ENCODE measurements at regions not wholly inside any gene's neighbourhood (a gene's known extent, or its start where the extent isn't known, plus 50 kb on each side); places are given as distances from the start of the nearest gene placed in this dataset.

- H3K27ac ChIP-seq (ENCODE audit: low read depth in 1 of 2, low read length in 2 of 2), result no peak overlapping the region
- H3K4me3 ChIP-seq (ENCODE audit: low read depth in 1 of 3, low read length in 3 of 3), result no peak overlapping the region
- no peaks in the 10 kb centered on the region for H3K27me3 ChIP-seq (ENCODE audit: control insufficient read depth in 4 of 4, insufficient read depth in 4 of 4, low read length in 3 of 4)
- no peak overlapping the region for H3K9ac ChIP-seq (ENCODE audit: low read depth in 1 of 2, low read length in 2 of 2)
- no peaks in the 10 kb centered on the region for H3K4me1 ChIP-seq (ENCODE audit: control insufficient read depth in 4 of 4, insufficient read depth in 4 of 4, low read length in 3 of 4)
- TF ChIP-seq TAF1 (conservative IDR thresholded peaks at IDR 0.05) (no peak), HNF4A (conservative IDR thresholded peaks at IDR 0.05) (no peak), GABPA (IDR thresholded peaks at IDR 0.05 in 1 of 2, conservative IDR thresholded peaks at IDR 0.05 in 1 of 2) (no peak), YY1 (IDR thresholded peaks at IDR 0.05) (no peak), SP1 (IDR thresholded peaks at IDR 0.05) (no peak), FOXA2 (IDR thresholded peaks at IDR 0.05) (no peak), HNF4G (IDR thresholded peaks at IDR 0.05) (no peak), JUND (IDR thresholded peaks at IDR 0.05) (no peak), NR2F2 (IDR thresholded peaks at IDR 0.05) (no peak), FOXA1 (IDR thresholded peaks at IDR 0.05) (no peak), EGR1 (IDR thresholded peaks at IDR 0.05; ENCODE audit: low read depth in 2 of 2) (no peak)
- TF ChIP-seq, protein P1, sequence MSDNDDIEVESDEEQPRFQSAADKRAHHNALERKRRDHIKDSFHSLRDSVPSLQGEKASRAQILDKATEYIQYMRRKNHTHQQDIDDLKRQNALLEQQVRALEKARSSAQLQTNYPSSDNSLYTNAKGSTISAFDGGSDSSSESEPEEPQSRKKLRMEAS (IDR thresholded peaks at IDR 0.05), result no peak
- TF ChIP-seq, protein P2, sequence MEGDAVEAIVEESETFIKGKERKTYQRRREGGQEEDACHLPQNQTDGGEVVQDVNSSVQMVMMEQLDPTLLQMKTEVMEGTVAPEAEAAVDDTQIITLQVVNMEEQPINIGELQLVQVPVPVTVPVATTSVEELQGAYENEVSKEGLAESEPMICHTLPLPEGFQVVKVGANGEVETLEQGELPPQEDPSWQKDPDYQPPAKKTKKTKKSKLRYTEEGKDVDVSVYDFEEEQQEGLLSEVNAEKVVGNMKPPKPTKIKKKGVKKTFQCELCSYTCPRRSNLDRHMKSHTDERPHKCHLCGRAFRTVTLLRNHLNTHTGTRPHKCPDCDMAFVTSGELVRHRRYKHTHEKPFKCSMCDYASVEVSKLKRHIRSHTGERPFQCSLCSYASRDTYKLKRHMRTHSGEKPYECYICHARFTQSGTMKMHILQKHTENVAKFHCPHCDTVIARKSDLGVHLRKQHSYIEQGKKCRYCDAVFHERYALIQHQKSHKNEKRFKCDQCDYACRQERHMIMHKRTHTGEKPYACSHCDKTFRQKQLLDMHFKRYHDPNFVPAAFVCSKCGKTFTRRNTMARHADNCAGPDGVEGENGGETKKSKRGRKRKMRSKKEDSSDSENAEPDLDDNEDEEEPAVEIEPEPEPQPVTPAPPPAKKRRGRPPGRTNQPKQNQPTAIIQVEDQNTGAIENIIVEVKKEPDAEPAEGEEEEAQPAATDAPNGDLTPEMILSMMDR (IDR thresholded peaks at IDR 0.05; ENCODE audit: low read depth, low read length, missing input control), result no peak
- TF ChIP-seq, protein P3, sequence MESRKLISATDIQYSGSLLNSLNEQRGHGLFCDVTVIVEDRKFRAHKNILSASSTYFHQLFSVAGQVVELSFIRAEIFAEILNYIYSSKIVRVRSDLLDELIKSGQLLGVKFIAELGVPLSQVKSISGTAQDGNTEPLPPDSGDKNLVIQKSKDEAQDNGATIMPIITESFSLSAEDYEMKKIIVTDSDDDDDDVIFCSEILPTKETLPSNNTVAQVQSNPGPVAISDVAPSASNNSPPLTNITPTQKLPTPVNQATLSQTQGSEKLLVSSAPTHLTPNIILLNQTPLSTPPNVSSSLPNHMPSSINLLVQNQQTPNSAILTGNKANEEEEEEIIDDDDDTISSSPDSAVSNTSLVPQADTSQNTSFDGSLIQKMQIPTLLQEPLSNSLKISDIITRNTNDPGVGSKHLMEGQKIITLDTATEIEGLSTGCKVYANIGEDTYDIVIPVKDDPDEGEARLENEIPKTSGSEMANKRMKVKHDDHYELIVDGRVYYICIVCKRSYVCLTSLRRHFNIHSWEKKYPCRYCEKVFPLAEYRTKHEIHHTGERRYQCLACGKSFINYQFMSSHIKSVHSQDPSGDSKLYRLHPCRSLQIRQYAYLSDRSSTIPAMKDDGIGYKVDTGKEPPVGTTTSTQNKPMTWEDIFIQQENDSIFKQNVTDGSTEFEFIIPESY (IDR thresholded peaks at IDR 0.05), result no peak
- WGBS, result 86% methylated on average over 3 of the region's 3 CpGs
- peaks cover 0 to 4% (median under 1%) of the 10 kb centered on the region in 4 donors for H3K9me3 ChIP-seq (ENCODE audit: control insufficient read depth in 4 of 4, low read length in 3 of 4)
- no peaks in the 10 kb centered on the region for H3K36me3 ChIP-seq (ENCODE audit: control insufficient read depth in 4 of 4, insufficient read depth in 3 of 4, low read depth in 1 of 4, low read length in 3 of 4)
- no peak for DNase-seq (ENCODE audit: low spot score)
Observed at GRCh38 chrX:39883666-39884065, 214.1 kb downstream of the BCOR start.

GRCh38 chrX:39886282-39886681 is 211.5 kb downstream of the BCOR start:
- Histone ChIP-seq H3K9ac (ENCODE audit: low read depth in 1 of 2, low read length in 2 of 2) (no peak overlapping the region), H3K27ac (ENCODE audit: low read depth in 1 of 2, low read length in 2 of 2) (no peak overlapping the region), H3K4me1 (ENCODE audit: control insufficient read depth in 4 of 4, insufficient read depth in 4 of 4, low read length in 3 of 4) (no peaks in the 10 kb centered on the region), H3K36me3 (ENCODE audit: control insufficient read depth in 4 of 4, insufficient read depth in 3 of 4, low read depth in 1 of 4, low read length in 3 of 4) (no peaks in the 10 kb centered on the region), H3K4me3 (ENCODE audit: low read depth in 1 of 3, low read length in 3 of 3) (no peak overlapping the region), H3K27me3 (ENCODE audit: control insufficient read depth in 4 of 4, insufficient read depth in 4 of 4, low read length in 3 of 4) (no peaks in the 10 kb centered on the region), H3K9me3 (ENCODE audit: control insufficient read depth in 4 of 4, low read length in 3 of 4) (peaks cover 0 to 4% (median under 1%) of the 10 kb centered on the region in 4 donors)
- 75% methylated on average over 3 of the region's 3 CpGs for WGBS
- no peak for DNase-seq (ENCODE audit: low spot score)
- TF ChIP-seq JUND (IDR thresholded peaks at IDR 0.05) (no peak), RAD21 (IDR thresholded peaks at IDR 0.05) (no peak)

- Histone ChIP-seq H3K9ac (ENCODE audit: low read depth in 1 of 2, low read length in 2 of 2) (no peak overlapping the region), H3K36me3 (ENCODE audit: control insufficient read depth in 4 of 4, insufficient read depth in 3 of 4, low read depth in 1 of 4, low read length in 3 of 4) (no peaks in the 10 kb centered on the region), H3K9me3 (ENCODE audit: control insufficient read depth in 4 of 4, low read length in 3 of 4) (no peaks in the 10 kb centered on the region), H3K27ac (ENCODE audit: low read depth in 1 of 2, low read length in 2 of 2) (no peak overlapping the region), H3K4me3 (ENCODE audit: low read depth in 1 of 3, low read length in 3 of 3) (no peak overlapping the region), H3K4me1 (ENCODE audit: control insufficient read depth in 4 of 4, insufficient read depth in 4 of 4, low read length in 3 of 4) (peaks cover 0 to under 1% (median 0%) of the 10 kb centered on the region in 4 donors), H3K27me3 (ENCODE audit: control insufficient read depth in 4 of 4, insufficient read depth in 4 of 4, low read length in 3 of 4) (no peaks in the 10 kb centered on the region)
- TF ChIP-seq, protein P4, sequence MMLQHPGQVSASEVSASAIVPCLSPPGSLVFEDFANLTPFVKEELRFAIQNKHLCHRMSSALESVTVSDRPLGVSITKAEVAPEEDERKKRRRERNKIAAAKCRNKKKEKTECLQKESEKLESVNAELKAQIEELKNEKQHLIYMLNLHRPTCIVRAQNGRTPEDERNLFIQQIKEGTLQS (IDR thresholded peaks at IDR 0.05), result no peak
- TF ChIP-seq NR2F2 (IDR thresholded peaks at IDR 0.05), result no peak
- TF ChIP-seq, protein P2 (IDR thresholded peaks at IDR 0.05; ENCODE audit: low read depth, low read length, missing input control), result no peak
- TF ChIP-seq, protein P1 (IDR thresholded peaks at IDR 0.05), result no peak
- no peak for TF ChIP-seq FOXA1 (IDR thresholded peaks at IDR 0.05)
- no peak for TF ChIP-seq JUND (IDR thresholded peaks at IDR 0.05)
- TF ChIP-seq RAD21 (IDR thresholded peaks at IDR 0.05), result no peak
- no peak for TF ChIP-seq SP1 (IDR thresholded peaks at IDR 0.05)
- TF ChIP-seq, protein P3 (IDR thresholded peaks at IDR 0.05), result no peak
- no peak for DNase-seq (ENCODE audit: low spot score)
- WGBS, result 89% methylated on average over 1 of the region's 1 CpG
Observed at GRCh38 chrX:39888730-39889129, 209.0 kb downstream of the BCOR start.
